ACHN (cell line): ENCODE measurements at regions not wholly inside any gene's neighbourhood (a gene's known extent, or its start where the extent isn't known, plus 50 kb on each side); places are given as distances from the start of the nearest gene placed in this dataset.

ENCODE experiments used
- DNase-seq: peaks from one replicate; pipeline ENCODE4 v3.0.0-alpha.2; 2015
- in situ Hi-C: cut with HindIII; loops from 2 replicates; pipeline ENCODE4 v1.10.0; 2017; ENCODE audit warnings: low sequenced_read_pairs, low pct_ligation_motif_present, low pct_unique_long_range_greater_than_20kb

GRCh38 chr14:98766818-98767217 is 505.2 kb downstream of the BCL11B start:
- in situ Hi-C loops: no loop called here
- DNase-seq: no peak

GRCh38 chr14:98769326-98769725 is 502.7 kb downstream of the BCL11B start:
- no peak for DNase-seq
- in situ Hi-C loops: no loop called here

GRCh38 chr14:98770151-98770550 is 501.8 kb downstream of the BCL11B start:
- DNase-seq: no peak
- in situ Hi-C loops: no loop called here

- in situ Hi-C loops: no loop called here
- DNase-seq: no peak
Measured at GRCh38 chr14:98773814-98774213, 498.2 kb downstream of the BCL11B start.

- in situ Hi-C loops: no loop called here
- no peak for DNase-seq
Measured at GRCh38 chr14:98775892-98776291, 496.1 kb downstream of the BCL11B start.

GRCh38 chr14:98782062-98782461 is 489.9 kb downstream of the BCL11B start:
- no peak for DNase-seq
- in situ Hi-C loops: no loop called here

- DNase-seq: no peak
- in situ Hi-C loops: no loop called here
Measured at GRCh38 chr14:98785578-98785977, 486.4 kb downstream of the BCL11B start.

- in situ Hi-C loops: no loop called here
- no peak for DNase-seq
Measured at GRCh38 chr14:98786456-98786855, 485.5 kb downstream of the BCL11B start.

- in situ Hi-C loops: no loop called here
- DNase-seq: no peak
Measured at GRCh38 chr14:98791661-98792060, 480.3 kb downstream of the BCL11B start.

- DNase-seq: no peak
Measured at GRCh38 chr14:98792171-98792570, 479.8 kb downstream of the BCL11B start.

GRCh38 chr14:98798099-98798498 is 473.9 kb downstream of the BCL11B start:
- in situ Hi-C loops: no loop called here
- DNase-seq: no peak

More at GRCh38 chr14:98792171-98792570, 479.8 kb downstream of the BCL11B start:
- in situ Hi-C loops: no loop called here

GRCh38 chr14:98799891-98800290 is 472.1 kb downstream of the BCL11B start:
- in situ Hi-C loops: no loop called here
- no peak for DNase-seq

- no peak for DNase-seq
- in situ Hi-C loops: no loop called here
Measured at GRCh38 chr14:98802044-98802443, 470.0 kb downstream of the BCL11B start.

GRCh38 chr14:98803196-98803595 is 468.8 kb downstream of the BCL11B start:
- in situ Hi-C loops: no loop called here
- DNase-seq: no peak

GRCh38 chr14:98808494-98809407 is 463.2 kb downstream of the BCL11B start:
- DNase-seq: no peak
- in situ Hi-C loops: no loop called here

GRCh38 chr14:98816195-98816594 is 455.8 kb downstream of the BCL11B start:
- in situ Hi-C loops: no loop called here
- DNase-seq: no peak

GRCh38 chr14:98816720-98817119 is 455.3 kb downstream of the BCL11B start:
- DNase-seq: no peak
- in situ Hi-C loops: no loop called here

- in situ Hi-C loops: no loop called here
- no peak for DNase-seq
Measured at GRCh38 chr14:98819132-98819866, 452.7 kb downstream of the BCL11B start.

GRCh38 chr14:98819867-98820206 is 452.2 kb downstream of the BCL11B start:
- in situ Hi-C loops: no loop called here

GRCh38 chr14:98822917-98823316 is 449.1 kb downstream of the BCL11B start:
- DNase-seq: no peak
- in situ Hi-C loops: no loop called here

More at GRCh38 chr14:98819867-98820206, 452.2 kb downstream of the BCL11B start:
- DNase-seq: no peak
